Ishikawa (cell line): ENCODE measurements at regions not wholly inside any gene's neighbourhood (a gene's known extent, or its start where the extent isn't known, plus 50 kb on each side); places are given as distances from the start of the nearest gene placed in this dataset.

Experiments used
- CEBPB ChIP-seq: IDR thresholded peaks from 2 replicates; pipeline ENCODE4 v1.6.1; 2012
- CREB1 ChIP-seq: IDR thresholded peaks from 2 replicates; pipeline ENCODE4 v1.6.1; 2012; ENCODE audit warnings: low read depth
- EGR1 ChIP-seq: IDR thresholded peaks from 2 replicates; pipeline ENCODE4 v1.6.1; 2012
- EP300 ChIP-seq: IDR thresholded peaks from 2 replicates; pipeline ENCODE4 v1.6.1; 2012; ENCODE audit warnings: borderline replicate concordance
- FOXM1 ChIP-seq: IDR thresholded peaks from 2 replicates; pipeline ENCODE4 v1.6.1; 2012; ENCODE audit warnings: low read depth, borderline replicate concordance
- NFIC ChIP-seq: IDR thresholded peaks from 2 replicates; pipeline ENCODE4 v1.6.1; 2012
- RAD21 ChIP-seq: IDR thresholded peaks from 2 replicates; pipeline ENCODE4 v1.6.1; 2012; ENCODE audit warnings: low read depth
- TAF1 ChIP-seq: IDR thresholded peaks from 2 replicates; pipeline ENCODE4 v1.6.1; 2012; ENCODE audit warnings: low read depth, mild to moderate bottlenecking
- TCF12 ChIP-seq: IDR thresholded peaks from 2 replicates; pipeline ENCODE4 v1.6.1; 2012; ENCODE audit warnings: low read depth
- TEAD4 ChIP-seq: IDR thresholded peaks from 2 replicates; pipeline ENCODE4 v1.6.1; 2012
- YY1 ChIP-seq: IDR thresholded peaks from 2 replicates; pipeline ENCODE4 v1.6.1; 2012; ENCODE audit warnings: low read depth
- ZBTB7A ChIP-seq: IDR thresholded peaks from 2 replicates; pipeline ENCODE4 v1.6.1; 2012; ENCODE audit warnings: low read depth
- TF ChIP-seq, protein P1 (sequence below): IDR thresholded peaks from 2 replicates; pipeline ENCODE4 v1.6.1; 2012
- TF ChIP-seq, protein P2 (sequence below): IDR thresholded peaks from 2 replicates; pipeline ENCODE4 v1.6.1; 2012; ENCODE audit warnings: low read depth, mild to moderate bottlenecking
- TF ChIP-seq, protein P3 (sequence below): IDR thresholded peaks from 2 replicates; pipeline ENCODE4 v1.6.1; 2012

DNA sequence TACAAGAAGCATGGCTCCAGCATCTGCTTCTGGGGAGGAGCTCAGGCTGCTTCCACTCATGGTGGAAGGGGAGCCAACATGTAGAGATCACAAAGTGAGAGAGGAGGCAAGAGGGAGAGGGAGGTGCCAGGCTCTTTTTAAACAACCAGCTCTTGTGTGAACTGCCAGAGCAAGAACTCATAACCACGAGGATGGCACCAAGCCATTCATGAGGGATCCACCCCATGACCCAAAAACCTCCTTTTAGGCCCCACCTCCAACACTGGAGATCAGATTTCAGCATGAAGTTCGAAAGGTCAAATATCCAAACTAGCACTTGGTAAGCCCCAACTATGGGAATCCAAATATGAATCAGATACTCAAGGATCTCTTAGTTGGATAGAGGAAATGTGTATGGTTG, 131.2 kb downstream of the RXFP2 start:
- TF ChIP-seq, protein P1, sequence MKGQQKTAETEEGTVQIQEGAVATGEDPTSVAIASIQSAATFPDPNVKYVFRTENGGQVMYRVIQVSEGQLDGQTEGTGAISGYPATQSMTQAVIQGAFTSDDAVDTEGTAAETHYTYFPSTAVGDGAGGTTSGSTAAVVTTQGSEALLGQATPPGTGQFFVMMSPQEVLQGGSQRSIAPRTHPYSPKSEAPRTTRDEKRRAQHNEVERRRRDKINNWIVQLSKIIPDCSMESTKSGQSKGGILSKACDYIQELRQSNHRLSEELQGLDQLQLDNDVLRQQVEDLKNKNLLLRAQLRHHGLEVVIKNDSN: no peak
- TF ChIP-seq RAD21: no peak

DNA sequence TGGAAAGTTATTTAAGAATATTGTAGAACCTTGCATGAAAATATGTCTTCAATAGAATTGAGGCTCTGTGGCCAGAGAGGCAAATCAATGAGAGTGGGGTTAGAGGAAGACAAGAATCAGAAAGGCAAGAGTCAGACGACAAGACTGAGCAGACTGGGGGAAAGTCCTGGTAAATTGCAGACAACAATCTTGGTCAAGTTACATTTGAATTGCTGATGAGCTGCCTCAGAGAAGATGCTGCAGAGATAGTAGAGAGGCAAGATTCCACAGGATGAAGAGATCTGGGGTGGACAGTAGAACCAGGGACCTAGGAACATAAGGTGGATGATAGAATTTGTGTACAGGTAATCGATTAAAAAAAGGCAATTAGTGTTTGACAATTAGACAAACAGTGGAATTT, 133.8 kb downstream of the RXFP2 start:
- TF ChIP-seq ZBTB7A (no peak), TAF1 (no peak), FOXM1 (no peak), CEBPB (no peak), TCF12 (no peak), TEAD4 (no peak), YY1 (no peak), RAD21 (no peak), NFIC (no peak), CREB1 (no peak), EP300 (no peak), EGR1 (no peak)
- TF ChIP-seq, protein P2, sequence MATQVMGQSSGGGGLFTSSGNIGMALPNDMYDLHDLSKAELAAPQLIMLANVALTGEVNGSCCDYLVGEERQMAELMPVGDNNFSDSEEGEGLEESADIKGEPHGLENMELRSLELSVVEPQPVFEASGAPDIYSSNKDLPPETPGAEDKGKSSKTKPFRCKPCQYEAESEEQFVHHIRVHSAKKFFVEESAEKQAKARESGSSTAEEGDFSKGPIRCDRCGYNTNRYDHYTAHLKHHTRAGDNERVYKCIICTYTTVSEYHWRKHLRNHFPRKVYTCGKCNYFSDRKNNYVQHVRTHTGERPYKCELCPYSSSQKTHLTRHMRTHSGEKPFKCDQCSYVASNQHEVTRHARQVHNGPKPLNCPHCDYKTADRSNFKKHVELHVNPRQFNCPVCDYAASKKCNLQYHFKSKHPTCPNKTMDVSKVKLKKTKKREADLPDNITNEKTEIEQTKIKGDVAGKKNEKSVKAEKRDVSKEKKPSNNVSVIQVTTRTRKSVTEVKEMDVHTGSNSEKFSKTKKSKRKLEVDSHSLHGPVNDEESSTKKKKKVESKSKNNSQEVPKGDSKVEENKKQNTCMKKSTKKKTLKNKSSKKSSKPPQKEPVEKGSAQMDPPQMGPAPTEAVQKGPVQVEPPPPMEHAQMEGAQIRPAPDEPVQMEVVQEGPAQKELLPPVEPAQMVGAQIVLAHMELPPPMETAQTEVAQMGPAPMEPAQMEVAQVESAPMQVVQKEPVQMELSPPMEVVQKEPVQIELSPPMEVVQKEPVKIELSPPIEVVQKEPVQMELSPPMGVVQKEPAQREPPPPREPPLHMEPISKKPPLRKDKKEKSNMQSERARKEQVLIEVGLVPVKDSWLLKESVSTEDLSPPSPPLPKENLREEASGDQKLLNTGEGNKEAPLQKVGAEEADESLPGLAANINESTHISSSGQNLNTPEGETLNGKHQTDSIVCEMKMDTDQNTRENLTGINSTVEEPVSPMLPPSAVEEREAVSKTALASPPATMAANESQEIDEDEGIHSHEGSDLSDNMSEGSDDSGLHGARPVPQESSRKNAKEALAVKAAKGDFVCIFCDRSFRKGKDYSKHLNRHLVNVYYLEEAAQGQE: no peak
- TF ChIP-seq, protein P1: no peak
- TF ChIP-seq, protein P3, sequence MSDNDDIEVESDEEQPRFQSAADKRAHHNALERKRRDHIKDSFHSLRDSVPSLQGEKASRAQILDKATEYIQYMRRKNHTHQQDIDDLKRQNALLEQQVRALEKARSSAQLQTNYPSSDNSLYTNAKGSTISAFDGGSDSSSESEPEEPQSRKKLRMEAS: no peak

DNA sequence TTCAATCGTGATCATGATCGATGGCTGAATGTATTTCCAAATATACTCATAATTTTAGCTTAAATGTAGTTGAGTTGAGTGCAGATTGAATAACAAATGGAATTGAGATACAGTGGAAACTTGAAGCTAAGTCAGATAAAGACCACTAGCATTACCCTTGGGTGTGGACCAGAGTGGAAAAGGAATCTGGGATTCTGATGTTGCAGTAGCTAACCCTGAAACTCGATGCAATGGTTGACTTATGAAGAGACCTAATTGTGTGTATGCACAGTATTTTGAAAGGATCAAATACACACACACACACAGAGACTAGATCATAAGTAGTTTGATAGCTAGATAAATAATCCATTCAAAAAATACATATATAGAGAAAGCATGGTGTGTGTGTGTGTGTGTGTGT, 135.8 kb downstream of the RXFP2 start:
- TF ChIP-seq TEAD4 (no peak), TAF1 (no peak), CREB1 (no peak)

DNA sequence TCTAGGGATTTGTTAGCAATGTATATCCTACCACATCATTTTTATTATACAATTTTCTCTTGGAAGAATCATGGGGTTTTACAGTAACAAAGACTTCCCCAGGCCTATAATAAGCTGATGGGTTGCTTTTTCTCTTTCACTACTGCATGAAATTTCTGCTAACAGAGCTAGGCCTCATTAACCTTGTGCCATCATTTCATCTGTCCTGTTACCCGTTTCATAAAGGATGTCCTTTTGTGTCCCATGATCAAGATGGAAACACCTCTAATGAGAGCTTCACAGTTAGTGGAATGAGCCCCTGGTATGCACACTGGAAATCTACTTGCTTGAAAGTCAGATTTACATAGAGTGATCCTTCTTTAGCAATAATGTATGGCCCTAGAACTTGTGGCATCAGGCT, 138.7 kb downstream of the RXFP2 start:
- TF ChIP-seq FOXM1 (no peak), CEBPB (no peak), CREB1 (no peak), TCF12 (no peak), EP300 (no peak), TAF1 (no peak), EGR1 (no peak), YY1 (no peak), NFIC (no peak), RAD21 (no peak), ZBTB7A (no peak)
- TF ChIP-seq, protein P2: no peak
- TF ChIP-seq, protein P3: no peak
- TF ChIP-seq, protein P1: no peak

DNA sequence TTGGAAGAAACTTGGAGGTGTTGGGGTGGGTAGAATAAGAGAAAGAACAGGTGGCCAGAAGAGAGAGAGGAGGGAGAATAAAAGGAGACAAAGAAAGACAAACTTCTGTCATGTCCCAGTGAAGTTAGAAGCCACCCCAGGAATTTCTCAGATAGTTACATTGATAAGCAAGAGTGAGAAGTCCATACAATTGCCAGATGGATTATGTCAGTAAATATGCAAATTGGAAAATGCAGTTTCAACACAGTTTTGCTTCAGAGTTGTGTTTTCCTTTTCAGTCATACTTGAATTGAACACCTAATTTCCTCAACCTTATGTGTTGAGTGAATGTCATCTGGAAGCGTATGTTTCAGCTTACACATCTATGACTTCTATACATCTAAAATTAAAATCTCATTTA, 139.2 kb downstream of the RXFP2 start:
- TF ChIP-seq YY1 (no peak), ZBTB7A (no peak), EGR1 (no peak), TAF1 (no peak), TCF12 (no peak), TEAD4 (no peak), EP300 (no peak), FOXM1 (no peak), RAD21 (no peak), NFIC (no peak), CEBPB (no peak), CREB1 (no peak)
- TF ChIP-seq, protein P1: no peak
- TF ChIP-seq, protein P2: no peak
- TF ChIP-seq, protein P3: no peak
